Loucy (cell line): ENCODE measurements at regions not wholly inside any gene's neighbourhood (a gene's known extent, or its start where the extent isn't known, plus 50 kb on each side); places are given as distances from the start of the nearest gene placed in this dataset.

Experiments used
- H2AFZ ChIP-seq: fragments of 200-600 bp; sonication (generic); 2 replicates; pipeline ENCODE4 v1.6.0; 2016; ENCODE audit warnings: antibody characterized with exemption, mild to moderate bottlenecking, low read length, moderate library complexity
- H3F3A ChIP-seq: fragments of 200-600 bp; 2 replicates; pipeline ENCODE4 v1.6.0; 2016; ENCODE audit warnings: antibody characterized with exemption, low read depth, mild to moderate bottlenecking
- H3K27me3 ChIP-seq: fragments of 200-600 bp; sonication (generic); 2 replicates; pipeline ENCODE4 v1.6.1; 2014; ENCODE audit warnings: low read length, mild to moderate bottlenecking; ENCODE audit not compliant: insufficient read depth, poor library complexity, severe bottlenecking
- H3K36me3 ChIP-seq: fragments of 200-600 bp; sonication (generic); 2 replicates; pipeline ENCODE4 v1.6.1; 2016; ENCODE audit warnings: low read length; ENCODE audit not compliant: insufficient read depth
- H3K4me1 ChIP-seq: fragments of 200-600 bp; sonication (generic); 2 replicates; pipeline ENCODE4 v1.5.1; 2014; ENCODE audit warnings: low read length, mild to moderate bottlenecking; ENCODE audit not compliant: insufficient read depth, poor library complexity, severe bottlenecking
- H3K4me2 ChIP-seq: fragments of 200-600 bp; sonication (generic); 2 replicates; pipeline ENCODE4 v1.6.0; 2014; ENCODE audit warnings: antibody characterized with exemption, low read length, low read depth, mild to moderate bottlenecking; ENCODE audit not compliant: poor library complexity, severe bottlenecking
- H3K4me3 ChIP-seq: fragments of 200-600 bp; sonication (generic); 2 replicates; pipeline ENCODE4 v1.5.1; 2014; ENCODE audit warnings: low read length, mild to moderate bottlenecking, mixed read lengths; ENCODE audit not compliant: poor library complexity, severe bottlenecking
- H3K79me2 ChIP-seq: fragments of 200-600 bp; sonication (generic); 2 replicates; pipeline ENCODE4 v1.6.1; 2014; ENCODE audit warnings: low read length; ENCODE audit not compliant: insufficient read depth
- H3K9ac ChIP-seq: fragments of 200-600 bp; sonication (generic); 2 replicates; pipeline ENCODE4 v1.6.0; 2014; ENCODE audit warnings: mild to moderate bottlenecking, low read depth, low read length, moderate library complexity; ENCODE audit not compliant: poor library complexity, severe bottlenecking
- H3K9me2 ChIP-seq: fragments of 200-600 bp; sonication (generic); replicated peaks from 2 replicates; pipeline ENCODE4 v1.6.1; 2016; ENCODE audit warnings: low read depth, low read length, mixed read lengths
- H3K9me3 ChIP-seq: fragments of 200-600 bp; sonication (generic); 2 replicates; pipeline ENCODE4 v1.6.1; 2014; ENCODE audit warnings: mild to moderate bottlenecking, antibody characterized with exemption, low read length, low read depth; ENCODE audit not compliant: insufficient read depth
- H4K20me1 ChIP-seq: fragments of 200-600 bp; sonication (generic); 2 replicates; pipeline ENCODE4 v1.6.0; 2014; ENCODE audit warnings: antibody characterized with exemption, low read length, mild to moderate bottlenecking; ENCODE audit not compliant: insufficient read depth, poor library complexity, severe bottlenecking
- CTCF ChIP-seq: fragments of 200-600 bp; sonication (generic); conservative IDR thresholded peaks from 2 replicates; pipeline ENCODE4 v1.5.1; 2014; ENCODE audit warnings: mild to moderate bottlenecking, antibody characterized with exemption, low read length
- EZH2phosphoT487 ChIP-seq: fragments of 200-600 bp; IDR thresholded peaks from 2 replicates; pipeline ENCODE4 v1.6.1; 2018; ENCODE audit warnings: antibody characterized with exemption, mild to moderate bottlenecking, moderate library complexity, borderline replicate concordance

GRCh38 chr2:14127765-14128164 lies 504.8 kb upstream of the LRATD1 start:
- H3K9ac ChIP-seq: no peak overlapping the region
- no peak overlapping the region for H3K4me2 ChIP-seq
- TF ChIP-seq EZH2phosphoT487 (no peak), CTCF (no peak; the same call in 1 of the 2 replicates)
- no peaks in the 10 kb centered on the region for H3K9me3 ChIP-seq
- H3F3A ChIP-seq: no peaks in the 10 kb centered on the region
- H2AFZ ChIP-seq: no peak overlapping the region
- no peaks in the 10 kb centered on the region for H3K9me2 ChIP-seq
- H3K27me3 ChIP-seq: no peaks in the 10 kb centered on the region
- H3K79me2 ChIP-seq: no peaks in the 10 kb centered on the region
- H3K36me3 ChIP-seq: no peaks in the 10 kb centered on the region
- no peaks in the 10 kb centered on the region for H3K4me1 ChIP-seq
- H3K4me3 ChIP-seq: no peak overlapping the region
- no peaks in the 10 kb centered on the region for H4K20me1 ChIP-seq

- Histone ChIP-seq H3K9me3 (no peaks in the 10 kb centered on the region), H3K27me3 (no peaks in the 10 kb centered on the region), H4K20me1 (no peaks in the 10 kb centered on the region), H3K9me2 (no peaks in the 10 kb centered on the region), H3K4me1 (peaks cover 6% of the 10 kb centered on the region), H3F3A (no peaks in the 10 kb centered on the region), H3K4me3 (no peak overlapping the region), H3K36me3 (no peaks in the 10 kb centered on the region), H3K4me2 (no peak overlapping the region), H3K9ac (no peak overlapping the region), H3K79me2 (no peaks in the 10 kb centered on the region), H2AFZ (no peak overlapping the region)
- TF ChIP-seq EZH2phosphoT487 (no peak), CTCF (no peak)
These were observed 500.1 kb upstream of the LRATD1 start for GRCh38 chr2:14132386-14132785.

GRCh38 chr2:14134771-14135170 lies 497.7 kb upstream of the LRATD1 start:
- TF ChIP-seq CTCF (no peak), EZH2phosphoT487 (no peak)
- no peaks in the 10 kb centered on the region for H4K20me1 ChIP-seq
- H3K4me2 ChIP-seq: no peak overlapping the region
- H3K79me2 ChIP-seq: no peaks in the 10 kb centered on the region
- no peak overlapping the region for H2AFZ ChIP-seq
- H3K4me1 ChIP-seq: peaks cover 6% of the 10 kb centered on the region
- H3K9me3 ChIP-seq: no peaks in the 10 kb centered on the region
- H3K4me3 ChIP-seq: no peak overlapping the region
- no peaks in the 10 kb centered on the region for H3K36me3 ChIP-seq
- H3F3A ChIP-seq: no peaks in the 10 kb centered on the region
- no peak overlapping the region for H3K9ac ChIP-seq
- H3K9me2 ChIP-seq: no peaks in the 10 kb centered on the region
- H3K27me3 ChIP-seq: no peaks in the 10 kb centered on the region
